DOHH2 (cell line): ENCODE measurements at regions not wholly inside any gene's neighbourhood (a gene's known extent, or its start where the extent isn't known, plus 50 kb on each side); places are given as distances from the start of the nearest gene placed in this dataset.
A peak's percentile ranks its signal among the peaks of the same experiment; 100 is the strongest.

Experiments used
- H3F3A ChIP-seq: fragments of 200-600 bp; sonication (generic), shearing (Covaris generic); 2 replicates; pipeline ENCODE4 v1.6.0; 2016; ENCODE audit warnings: antibody characterized with exemption, mild to moderate bottlenecking; ENCODE audit not compliant: control insufficient read depth, insufficient read depth
- H3K27ac ChIP-seq: fragments of 200-600 bp; sonication (generic); 2 replicates; pipeline ENCODE4 v1.5.1; 2014; ENCODE audit warnings: low read depth, mild to moderate bottlenecking, low read length, moderate library complexity
- H3K27me3 ChIP-seq: fragments of 200-600 bp; sonication (generic); 2 replicates; pipeline ENCODE4 v1.6.1; 2014; ENCODE audit warnings: mild to moderate bottlenecking, low read length, mixed read lengths; ENCODE audit not compliant: control insufficient read depth
- H3K36me3 ChIP-seq: fragments of 200-600 bp; sonication (generic); 2 replicates; pipeline ENCODE4 v1.6.1; 2014; ENCODE audit warnings: mild to moderate bottlenecking, low read length, moderate library complexity, mixed read lengths; ENCODE audit not compliant: control insufficient read depth
- H3K4me1 ChIP-seq: fragments of 200-600 bp; sonication (generic); 2 replicates; pipeline ENCODE4 v1.6.1; 2014; ENCODE audit warnings: mild to moderate bottlenecking, low read length, mixed read lengths; ENCODE audit not compliant: control insufficient read depth
- H3K4me2 ChIP-seq: fragments of 200-600 bp; sonication (generic); 2 replicates; pipeline ENCODE4 v1.6.0; 2014; ENCODE audit warnings: mild to moderate bottlenecking, low read length, moderate library complexity
- H3K4me3 ChIP-seq: fragments of 200-600 bp; sonication (generic); 2 replicates; pipeline ENCODE4 v1.5.1; 2014; ENCODE audit warnings: mild to moderate bottlenecking, low read length, mixed read lengths
- H3K79me2 ChIP-seq: fragments of 200-600 bp; sonication (generic); 2 replicates; pipeline ENCODE4 v1.6.1; 2014; ENCODE audit warnings: mild to moderate bottlenecking, low read length, mixed read lengths; ENCODE audit not compliant: control insufficient read depth
- H3K9me2 ChIP-seq: fragments of 200-600 bp; sonication (generic); replicated peaks from 2 replicates; pipeline ENCODE4 v1.6.1; 2014; ENCODE audit warnings: mild to moderate bottlenecking, low read length, mixed read lengths; ENCODE audit not compliant: control insufficient read depth
- H3K9me3 ChIP-seq: fragments of 200-600 bp; sonication (generic); 2 replicates; pipeline ENCODE4 v1.6.1; 2014; ENCODE audit warnings: antibody characterized with exemption, low read length, mixed read lengths; ENCODE audit not compliant: control insufficient read depth, insufficient read depth
- H4K20me1 ChIP-seq: fragments of 200-600 bp; sonication (generic); 2 replicates; pipeline ENCODE4 v1.6.0; 2014; ENCODE audit warnings: low read depth, mild to moderate bottlenecking, antibody characterized with exemption, low read length, moderate library complexity; ENCODE audit not compliant: control insufficient read depth, insufficient read depth
- EZH2phosphoT487 ChIP-seq: fragments of 200-600 bp; sonication (generic); IDR thresholded peaks from 2 replicates; pipeline ENCODE4 v1.6.1; 2017; ENCODE audit warnings: borderline replicate concordance, mild to moderate bottlenecking, antibody characterized with exemption, low read length, moderate library complexity, mixed read lengths
- TF ChIP-seq, protein P1 (sequence below): fragments of 200-600 bp; sonication (generic); IDR thresholded peaks from one replicate; pipeline ENCODE4 v1.5.1; 2014; ENCODE audit warnings: antibody characterized with exemption, mild to moderate bottlenecking, low read depth, low read length; ENCODE audit not compliant: poor library complexity, severe bottlenecking

DNA sequence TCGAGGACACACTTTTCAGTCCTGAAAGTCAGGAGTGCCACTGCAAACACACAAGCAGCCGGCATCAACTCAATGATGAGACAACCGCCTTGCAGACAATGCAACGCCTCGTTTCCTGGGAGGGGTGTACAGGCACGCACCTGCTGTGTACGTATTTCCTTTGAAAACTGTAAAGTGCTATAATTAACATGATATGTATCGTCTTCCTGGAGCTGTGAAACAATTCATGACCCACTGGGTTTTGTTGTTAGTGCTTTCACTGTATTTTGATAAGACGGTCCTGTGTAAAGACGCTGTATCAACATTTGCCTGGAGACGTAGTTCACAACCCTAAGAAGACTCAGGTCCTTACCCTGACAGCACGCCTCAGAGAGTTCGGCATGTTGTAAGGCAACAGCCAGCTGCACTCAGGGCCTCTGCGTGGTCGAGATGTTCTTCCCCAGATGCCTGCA lies 105.7 kb upstream of the ANO1 start:
- H3K4me2 ChIP-seq, result peak overlapping the region; percentile 55
- no peaks in the 10 kb centered on the region for H4K20me1 ChIP-seq
- no peaks in the 10 kb centered on the region for H3K27me3 ChIP-seq
- H3K9me2 ChIP-seq, result no peaks in the 10 kb centered on the region
- peaks cover 39% of the 10 kb centered on the region for H3K4me1 ChIP-seq
- peak overlapping the region; percentile 31 for H3K4me3 ChIP-seq
- no peaks in the 10 kb centered on the region for H3K36me3 ChIP-seq
- no peaks in the 10 kb centered on the region for H3F3A ChIP-seq
- no peak for TF ChIP-seq EZH2phosphoT487
- TF ChIP-seq, protein P1, sequence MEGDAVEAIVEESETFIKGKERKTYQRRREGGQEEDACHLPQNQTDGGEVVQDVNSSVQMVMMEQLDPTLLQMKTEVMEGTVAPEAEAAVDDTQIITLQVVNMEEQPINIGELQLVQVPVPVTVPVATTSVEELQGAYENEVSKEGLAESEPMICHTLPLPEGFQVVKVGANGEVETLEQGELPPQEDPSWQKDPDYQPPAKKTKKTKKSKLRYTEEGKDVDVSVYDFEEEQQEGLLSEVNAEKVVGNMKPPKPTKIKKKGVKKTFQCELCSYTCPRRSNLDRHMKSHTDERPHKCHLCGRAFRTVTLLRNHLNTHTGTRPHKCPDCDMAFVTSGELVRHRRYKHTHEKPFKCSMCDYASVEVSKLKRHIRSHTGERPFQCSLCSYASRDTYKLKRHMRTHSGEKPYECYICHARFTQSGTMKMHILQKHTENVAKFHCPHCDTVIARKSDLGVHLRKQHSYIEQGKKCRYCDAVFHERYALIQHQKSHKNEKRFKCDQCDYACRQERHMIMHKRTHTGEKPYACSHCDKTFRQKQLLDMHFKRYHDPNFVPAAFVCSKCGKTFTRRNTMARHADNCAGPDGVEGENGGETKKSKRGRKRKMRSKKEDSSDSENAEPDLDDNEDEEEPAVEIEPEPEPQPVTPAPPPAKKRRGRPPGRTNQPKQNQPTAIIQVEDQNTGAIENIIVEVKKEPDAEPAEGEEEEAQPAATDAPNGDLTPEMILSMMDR, result no peak
- no peaks in the 10 kb centered on the region for H3K79me2 ChIP-seq
- peak overlapping the region; percentile 88 for H3K27ac ChIP-seq
- H3K9me3 ChIP-seq, result no peaks in the 10 kb centered on the region

DNA sequence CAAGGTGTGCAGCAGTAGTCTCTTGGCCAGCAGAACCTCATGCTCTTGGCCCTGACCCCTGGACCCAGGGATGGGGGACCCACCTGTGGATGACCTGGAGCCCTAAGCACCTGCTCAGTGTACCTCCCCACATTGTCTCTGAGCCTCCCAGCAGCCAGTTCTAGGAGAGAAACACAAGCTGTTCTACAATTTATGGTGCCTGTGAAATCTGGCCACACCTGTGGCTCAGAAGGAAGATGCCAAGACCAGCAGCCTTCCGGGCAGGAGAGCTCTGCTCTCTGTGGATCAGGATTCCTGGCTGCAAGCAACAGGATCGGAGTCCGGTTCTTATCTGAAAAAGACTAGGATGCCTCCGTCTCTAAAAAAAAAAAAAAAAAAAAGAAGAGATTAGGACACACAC lies 103.6 kb upstream of the ANO1 start:
- no peaks in the 10 kb centered on the region for H3K36me3 ChIP-seq
- no peak overlapping the region for H3K4me3 ChIP-seq
- H3K4me2 ChIP-seq, result no peak overlapping the region
- H3K79me2 ChIP-seq, result no peaks in the 10 kb centered on the region
- H3K9me3 ChIP-seq, result no peaks in the 10 kb centered on the region
- no peaks in the 10 kb centered on the region for H3F3A ChIP-seq
- no peak for TF ChIP-seq EZH2phosphoT487
- TF ChIP-seq, protein P1, result no peak
- H3K4me1 ChIP-seq, result peaks cover 39% of the 10 kb centered on the region
- H4K20me1 ChIP-seq, result no peaks in the 10 kb centered on the region
- H3K27me3 ChIP-seq, result no peaks in the 10 kb centered on the region
- no peaks in the 10 kb centered on the region for H3K9me2 ChIP-seq
- no peak overlapping the region for H3K27ac ChIP-seq

DNA sequence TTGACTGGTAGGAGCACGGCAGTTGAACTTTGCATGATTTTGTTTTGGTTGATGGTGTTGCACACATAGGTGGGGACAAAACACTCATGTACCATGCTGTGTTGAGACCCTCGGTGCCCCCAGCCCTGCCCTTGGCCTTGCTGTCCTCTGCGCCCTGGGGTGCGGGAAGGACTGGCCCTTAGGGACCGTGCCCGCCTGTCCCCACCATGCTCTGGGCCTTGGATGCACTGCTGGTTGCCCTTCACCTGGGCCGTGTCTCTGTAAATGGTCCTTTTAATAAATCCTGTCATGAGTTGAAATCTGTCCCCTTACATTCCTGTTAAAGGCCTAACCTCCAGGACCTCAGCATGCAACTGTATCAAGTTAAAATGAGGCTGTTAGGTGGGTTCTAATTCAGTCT lies 102.3 kb upstream of the ANO1 start:
- H4K20me1 ChIP-seq, result no peaks in the 10 kb centered on the region

More for the DNA sequence above, 102.3 kb upstream of the ANO1 start:
- H3K9me2 ChIP-seq, result no peaks in the 10 kb centered on the region
- no peaks in the 10 kb centered on the region for H3K79me2 ChIP-seq
- H3K4me2 ChIP-seq, result no peak overlapping the region
- peaks cover 26% of the 10 kb centered on the region for H3K4me1 ChIP-seq
- H3K27ac ChIP-seq, result no peak overlapping the region
- no peaks in the 10 kb centered on the region for H3K9me3 ChIP-seq
- H3K4me3 ChIP-seq, result no peak overlapping the region
- H3F3A ChIP-seq, result no peaks in the 10 kb centered on the region
- TF ChIP-seq, protein P1, result no peak
- no peaks in the 10 kb centered on the region for H3K27me3 ChIP-seq
- H3K36me3 ChIP-seq, result no peaks in the 10 kb centered on the region
